Mammary epithelial cell (primary cell): ENCODE measurements at regions not wholly inside any gene's neighbourhood (a gene's known extent, or its start where the extent isn't known, plus 50 kb on each side); places are given as distances from the start of the nearest gene placed in this dataset.

Source experiments
- CTCF ChIP-seq, 2 donors: IDR thresholded peaks in 1 of 2; conservative IDR thresholded peaks in 1 of 2; 2 replicates each; pipeline ENCODE4 v1.5.1; 2011 to 2012; ENCODE audit warnings: inconsistent platforms in 2 of 2, low read length in 2 of 2, mild to moderate bottlenecking in 2 of 2, control low read depth in 1 of 2, low read depth in 1 of 2; ENCODE audit not compliant: insufficient read depth in 1 of 2; ENCODE audit errors: extremely low read depth in 1 of 2
- EZH2 ChIP-seq: IDR thresholded peaks from 2 replicates; pipeline ENCODE4 v1.6.1; 2012; ENCODE audit warnings: low read length, inconsistent platforms, borderline replicate concordance

- no peak for TF ChIP-seq CTCF (conservative IDR thresholded peaks at IDR 0.05 in 1 of 2, IDR thresholded peaks at IDR 0.05 in 1 of 2; ENCODE audit: extremely low read depth in 1 of 2, insufficient read depth in 1 of 2, low read depth in 1 of 2, low read length in 2 of 2)
- TF ChIP-seq EZH2: no peak
These were observed 251.7 kb downstream of the HNMT start for GRCh38 chr2:138215958-138216357.
